ENCODE measurements at regions not wholly inside any gene's neighbourhood (a gene's known extent, or its start where the extent isn't known, plus 50 kb on each side); places are given as distances from the start of the nearest gene placed in this dataset.
"Not testable (repeated sequence)": the region's sequence is repeated elsewhere in the genome, so short reads cannot be mapped to it uniquely, and the experiment has no call there.

DNA sequence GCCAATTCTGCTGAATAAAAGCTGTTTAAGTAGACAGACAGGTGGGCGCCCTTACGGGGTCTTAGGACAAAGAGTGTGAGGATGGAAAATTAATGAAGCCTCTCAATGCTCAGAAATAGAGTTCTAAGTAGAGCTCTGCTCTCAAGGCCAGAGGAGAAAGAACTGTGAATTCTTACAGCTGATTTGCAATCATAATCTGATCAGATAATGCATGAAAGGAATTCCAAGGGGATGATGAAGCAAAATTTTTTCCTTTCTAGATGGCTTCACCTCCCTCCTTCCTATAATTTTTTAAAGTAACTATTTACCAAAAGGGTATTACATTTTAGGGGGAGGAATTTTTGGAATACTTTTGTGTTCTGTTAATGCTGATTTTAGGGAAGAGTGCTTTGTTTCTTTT lies 308.1 kb upstream of the HS3ST5 start:
- no peaks in the 10 kb centered on the region for H3K9me3 ChIP-seq (ENCODE audit: control extremely low read depth in 1 of 5, control insufficient read depth in 4 of 5, insufficient read depth in 2 of 5, low read depth in 1 of 5, low read length in 4 of 5)
- H3K4me3 ChIP-seq (ENCODE audit: control insufficient read depth in 1 of 7, extremely low read depth in 1 of 7, insufficient read depth in 4 of 7, low read depth in 2 of 7, low read length in 6 of 7) = no peak overlapping the region
- ChIA-PET CTCF (no interaction called here), POLR2A (no interaction called here)
- DNase-seq = no peak
- H3K36me3 ChIP-seq (ENCODE audit: control insufficient read depth in 4 of 4, insufficient read depth in 4 of 4, low read length in 3 of 4) = no peaks in the 10 kb centered on the region
- H3K27me3 ChIP-seq (replicated peaks in 2 of 5; ENCODE audit: control insufficient read depth in 4 of 5, insufficient read depth in 5 of 5, low read length in 4 of 5) = no peaks in the 10 kb centered on the region
- H3K4me1 ChIP-seq (ENCODE audit: control extremely low read depth in 1 of 4, control insufficient read depth in 4 of 4, insufficient read depth in 4 of 4, low read length in 3 of 4) = no peaks in the 10 kb centered on the region
- 94% methylated on average over 2 of the region's 2 CpGs for WGBS (ENCODE audit: insufficient coverage)
- no peak overlapping the region for H3K27ac ChIP-seq (ENCODE audit: insufficient read depth in 1 of 2, low read depth in 1 of 2, low read length in 2 of 2, poor library complexity in 1 of 2, severe bottlenecking in 2 of 2)

GRCh38 chr6:114649298-114649697 lies 306.5 kb upstream of the HS3ST5 start:
- WGBS (ENCODE audit: insufficient coverage) = 100% methylated on average over 1 of the region's 2 CpGs
- CTCF ChIA-PET = no interaction called here
- no peak for DNase-seq

GRCh38 chr6:114648847-114649246 lies 306.0 kb upstream of the HS3ST5 start:
- H3K27ac ChIP-seq (ENCODE audit: insufficient read depth in 1 of 2, low read depth in 1 of 2, low read length in 2 of 2, poor library complexity in 1 of 2, severe bottlenecking in 2 of 2) = no peak overlapping the region
- no peaks in the 10 kb centered on the region for H3K9me3 ChIP-seq (ENCODE audit: control extremely low read depth in 1 of 5, control insufficient read depth in 4 of 5, insufficient read depth in 2 of 5, low read depth in 1 of 5, low read length in 4 of 5)
- no peaks in the 10 kb centered on the region for H3K36me3 ChIP-seq (ENCODE audit: control insufficient read depth in 4 of 4, insufficient read depth in 4 of 4, low read length in 3 of 4)
- POLR2A ChIA-PET = no interaction called here
- WGBS (ENCODE audit: insufficient coverage) = 75% methylated on average over 1 of the region's 2 CpGs
- no peaks in the 10 kb centered on the region for H3K27me3 ChIP-seq (replicated peaks in 2 of 5; ENCODE audit: control insufficient read depth in 4 of 5, insufficient read depth in 5 of 5, low read length in 4 of 5)
- no peak for DNase-seq
- no peak overlapping the region for H3K4me3 ChIP-seq (ENCODE audit: control insufficient read depth in 1 of 7, extremely low read depth in 1 of 7, insufficient read depth in 4 of 7, low read depth in 2 of 7, low read length in 6 of 7)
- no peaks in the 10 kb centered on the region for H3K4me1 ChIP-seq (ENCODE audit: control extremely low read depth in 1 of 4, control insufficient read depth in 4 of 4, insufficient read depth in 4 of 4, low read length in 3 of 4)
- CTCF ChIA-PET = no interaction called here

More at GRCh38 chr6:114649298-114649697, 306.5 kb upstream of the HS3ST5 start:
- no peaks in the 10 kb centered on the region for H3K4me1 ChIP-seq (ENCODE audit: control extremely low read depth in 1 of 4, control insufficient read depth in 4 of 4, insufficient read depth in 4 of 4, low read length in 3 of 4)
- no peaks in the 10 kb centered on the region for H3K27me3 ChIP-seq (replicated peaks in 2 of 5; ENCODE audit: control insufficient read depth in 4 of 5, insufficient read depth in 5 of 5, low read length in 4 of 5)
- no peaks in the 10 kb centered on the region for H3K36me3 ChIP-seq (ENCODE audit: control insufficient read depth in 4 of 4, insufficient read depth in 4 of 4, low read length in 3 of 4)
- no peak overlapping the region for H3K4me3 ChIP-seq (ENCODE audit: control insufficient read depth in 1 of 7, extremely low read depth in 1 of 7, insufficient read depth in 4 of 7, low read depth in 2 of 7, low read length in 6 of 7)
- POLR2A ChIA-PET = no interaction called here
- H3K27ac ChIP-seq (ENCODE audit: insufficient read depth in 1 of 2, low read depth in 1 of 2, low read length in 2 of 2, poor library complexity in 1 of 2, severe bottlenecking in 2 of 2) = no peak overlapping the region
- H3K9me3 ChIP-seq (ENCODE audit: control extremely low read depth in 1 of 5, control insufficient read depth in 4 of 5, insufficient read depth in 2 of 5, low read depth in 1 of 5, low read length in 4 of 5) = no peaks in the 10 kb centered on the region

DNA sequence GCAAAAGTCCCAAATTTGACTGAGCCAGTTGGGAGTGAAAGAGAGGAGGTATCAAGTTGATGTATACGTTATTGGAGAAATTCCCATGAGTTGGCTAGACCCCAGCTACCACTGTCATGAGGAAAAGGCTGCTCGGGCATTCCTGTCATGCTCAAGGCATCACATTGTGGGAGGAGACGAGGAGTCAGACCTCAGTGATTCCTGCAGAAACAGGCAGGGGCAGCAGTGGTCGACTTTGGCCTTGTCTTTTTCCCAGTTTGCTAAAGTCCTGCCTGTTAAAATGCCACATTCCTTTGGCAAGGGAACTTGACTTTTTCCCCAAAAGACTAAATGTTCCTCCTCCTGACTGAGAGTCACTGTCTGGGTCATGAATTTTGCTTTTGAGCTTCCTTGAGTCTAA lies 295.5 kb upstream of the HS3ST5 start:
- Histone ChIP-seq H3K27me3 (replicated peaks in 2 of 5; ENCODE audit: control insufficient read depth in 4 of 5, insufficient read depth in 5 of 5, low read length in 4 of 5) (no peaks in the 10 kb centered on the region), H3K9me3 (ENCODE audit: control extremely low read depth in 1 of 5, control insufficient read depth in 4 of 5, insufficient read depth in 2 of 5, low read depth in 1 of 5, low read length in 4 of 5) (no peaks in the 10 kb centered on the region), H3K27ac (ENCODE audit: insufficient read depth in 1 of 2, low read depth in 1 of 2, low read length in 2 of 2, poor library complexity in 1 of 2, severe bottlenecking in 2 of 2) (no peak overlapping the region), H3K4me1 (ENCODE audit: control extremely low read depth in 1 of 4, control insufficient read depth in 4 of 4, insufficient read depth in 4 of 4, low read length in 3 of 4) (no peaks in the 10 kb centered on the region), H3K36me3 (ENCODE audit: control insufficient read depth in 4 of 4, insufficient read depth in 4 of 4, low read length in 3 of 4) (no peaks in the 10 kb centered on the region), H3K4me3 (ENCODE audit: control insufficient read depth in 1 of 7, extremely low read depth in 1 of 7, insufficient read depth in 4 of 7, low read depth in 2 of 7, low read length in 6 of 7) (no peak overlapping the region)
- POLR2A ChIA-PET = no interaction called here
- CTCF ChIA-PET = no interaction called here
- 63% methylated on average over 4 of the region's 4 CpGs for WGBS (ENCODE audit: insufficient coverage)
- no peak for DNase-seq

GRCh38 chr6:114634016-114634415 lies 291.2 kb upstream of the HS3ST5 start:
- Histone ChIP-seq H3K27me3 (replicated peaks in 2 of 5; ENCODE audit: control insufficient read depth in 4 of 5, insufficient read depth in 5 of 5, low read length in 4 of 5) (no peaks in the 10 kb centered on the region), H3K27ac (ENCODE audit: insufficient read depth in 1 of 2, low read depth in 1 of 2, low read length in 2 of 2, poor library complexity in 1 of 2, severe bottlenecking in 2 of 2) (no peak overlapping the region), H3K4me3 (ENCODE audit: control insufficient read depth in 1 of 7, extremely low read depth in 1 of 7, insufficient read depth in 4 of 7, low read depth in 2 of 7, low read length in 6 of 7) (no peak overlapping the region), H3K9me3 (ENCODE audit: control extremely low read depth in 1 of 5, control insufficient read depth in 4 of 5, insufficient read depth in 2 of 5, low read depth in 1 of 5, low read length in 4 of 5) (no peaks in the 10 kb centered on the region), H3K4me1 (ENCODE audit: control extremely low read depth in 1 of 4, control insufficient read depth in 4 of 4, insufficient read depth in 4 of 4, low read length in 3 of 4) (no peaks in the 10 kb centered on the region), H3K36me3 (ENCODE audit: control insufficient read depth in 4 of 4, insufficient read depth in 4 of 4, low read length in 3 of 4) (no peaks in the 10 kb centered on the region)
- DNase-seq = no peak
- ChIA-PET CTCF (no interaction called here), POLR2A (no interaction called here)

DNA sequence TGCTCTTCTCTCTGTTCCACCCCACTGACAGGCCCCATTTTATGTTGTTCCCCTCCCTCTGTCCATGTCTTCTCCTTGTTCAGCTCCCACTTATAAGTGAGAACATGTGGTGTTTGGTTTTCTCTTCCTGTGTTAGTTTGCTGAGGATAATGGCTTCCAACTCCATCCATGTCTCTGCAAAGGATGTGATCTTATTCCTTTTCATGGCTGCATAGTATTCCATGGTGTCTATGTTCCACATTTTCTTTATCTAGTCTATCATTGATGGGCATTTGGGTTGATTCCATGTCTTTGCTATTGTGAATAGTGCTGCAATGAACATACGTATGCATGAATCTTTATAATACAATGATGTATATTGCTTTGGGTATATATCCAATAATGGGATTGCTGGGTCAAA lies 283.4 kb upstream of the HS3ST5 start:
- WGBS (ENCODE audit: insufficient coverage) = no CpG with 5 or more reads among the region's 1 CpG
- DNase-seq; POLR2A ChIA-PET; H3K9me3 ChIP-seq (ENCODE audit: control extremely low read depth in 1 of 5, control insufficient read depth in 4 of 5, insufficient read depth in 2 of 5, low read depth in 1 of 5, low read length in 4 of 5); H3K4me3 ChIP-seq (ENCODE audit: control insufficient read depth in 1 of 7, extremely low read depth in 1 of 7, insufficient read depth in 4 of 7, low read depth in 2 of 7, low read length in 6 of 7); CTCF ChIA-PET; H3K36me3 ChIP-seq (ENCODE audit: control insufficient read depth in 4 of 4, insufficient read depth in 4 of 4, low read length in 3 of 4); H3K27ac ChIP-seq (ENCODE audit: insufficient read depth in 1 of 2, low read depth in 1 of 2, low read length in 2 of 2, poor library complexity in 1 of 2, severe bottlenecking in 2 of 2); H3K27me3 ChIP-seq (replicated peaks in 2 of 5; ENCODE audit: control insufficient read depth in 4 of 5, insufficient read depth in 5 of 5, low read length in 4 of 5); H3K4me1 ChIP-seq (ENCODE audit: control extremely low read depth in 1 of 4, control insufficient read depth in 4 of 4, insufficient read depth in 4 of 4, low read length in 3 of 4): not testable (repeated sequence)

GRCh38 chr6:114619621-114620200 lies 276.9 kb upstream of the HS3ST5 start:
- no peaks in the 10 kb centered on the region for H3K36me3 ChIP-seq (ENCODE audit: control insufficient read depth in 4 of 4, insufficient read depth in 4 of 4, low read length in 3 of 4)
- no peak overlapping the region for H3K27ac ChIP-seq (ENCODE audit: insufficient read depth in 1 of 2, low read depth in 1 of 2, low read length in 2 of 2, poor library complexity in 1 of 2, severe bottlenecking in 2 of 2)
- no peaks in the 10 kb centered on the region for H3K27me3 ChIP-seq (replicated peaks in 2 of 5; ENCODE audit: control insufficient read depth in 4 of 5, insufficient read depth in 5 of 5, low read length in 4 of 5)
- ChIA-PET CTCF (no interaction called here), POLR2A (no interaction called here)
- H3K9me3 ChIP-seq (ENCODE audit: control extremely low read depth in 1 of 5, control insufficient read depth in 4 of 5, insufficient read depth in 2 of 5, low read depth in 1 of 5, low read length in 4 of 5) = no peaks in the 10 kb centered on the region
- no CpG with 5 or more reads among the region's 2 CpGs for WGBS (ENCODE audit: insufficient coverage)
- no peak for DNase-seq
- H3K4me1 ChIP-seq (ENCODE audit: control extremely low read depth in 1 of 4, control insufficient read depth in 4 of 4, insufficient read depth in 4 of 4, low read length in 3 of 4) = no peaks in the 10 kb centered on the region
- H3K4me3 ChIP-seq (ENCODE audit: control insufficient read depth in 1 of 7, extremely low read depth in 1 of 7, insufficient read depth in 4 of 7, low read depth in 2 of 7, low read length in 6 of 7) = no peak overlapping the region
